ENCODE measurements at regions not wholly inside any gene's neighbourhood (a gene's known extent, or its start where the extent isn't known, plus 50 kb on each side); places are given as distances from the start of the nearest gene placed in this dataset.

- H3K27me3 Mint-ChIP-seq, result no peaks in the 10 kb centered on the region
- no peaks in the 10 kb centered on the region for H3K36me3 ChIP-seq (replicated peaks in 1 of 2; ENCODE audit: control extremely low read depth in 1 of 2, control insufficient read depth in 1 of 2, extremely low read depth in 1 of 2, insufficient read depth in 2 of 2, low read length in 1 of 2)
- no peaks in the 10 kb centered on the region for H3K9me3 ChIP-seq (ENCODE audit: control extremely low read depth in 1 of 3, control insufficient read depth in 2 of 3, insufficient read depth in 1 of 3, low read length in 2 of 3)
- ATAC-seq (ENCODE audit: low read depth) (no peak), DNase-seq (no peak)
- TF ChIP-seq EZH2 (IDR thresholded peaks at IDR 0.05; ENCODE audit: borderline replicate concordance, insufficient read depth, low read depth, low read length, poor library complexity, severe bottlenecking) (no peak), CTCF (IDR thresholded peaks at IDR 0.05) (no peak)
- H3K9ac ChIP-seq (ENCODE audit: low read length), result no peak overlapping the region
- H3K4me1 Mint-ChIP-seq, result no peaks in the 10 kb centered on the region
- no peak overlapping the region for H3K27ac Mint-ChIP-seq
- intact Hi-C loops (cut with micrococcal nuclease), result no loop called here
- H3K4me1 ChIP-seq (ENCODE audit: control insufficient read depth in 2 of 2, insufficient read depth in 2 of 2, low read length in 2 of 2), result no peaks in the 10 kb centered on the region
- no peaks in the 10 kb centered on the region for H3K27me3 ChIP-seq (replicated peaks in 1 of 4; ENCODE audit: control extremely low read depth in 1 of 4, control insufficient read depth in 3 of 4, insufficient read depth in 4 of 4, low read length in 3 of 4)
- H3K4me3 ChIP-seq (ENCODE audit: control extremely low read depth in 1 of 5, extremely low read depth in 1 of 5, insufficient read depth in 1 of 5, low read depth in 2 of 5, low read length in 4 of 5), result no peak overlapping the region
- no peak overlapping the region for H3K4me3 Mint-ChIP-seq
- POLR2A ChIA-PET, result no interaction called here
- CTCF ChIA-PET, result no interaction called here
- WGBS (ENCODE audit: insufficient coverage), result no CpG with 5 or more reads among the region's 1 CpG
- H2AFZ ChIP-seq (ENCODE audit: insufficient read depth, low read depth, low read length, poor library complexity, severe bottlenecking), result no peak overlapping the region
- H3K79me2 ChIP-seq (ENCODE audit: control insufficient read depth, insufficient read depth, low read length), result no peaks in the 10 kb centered on the region
- no peaks in the 10 kb centered on the region for H4K20me1 ChIP-seq (ENCODE audit: control insufficient read depth, insufficient read depth, low read length, poor library complexity, severe bottlenecking)
- no peak overlapping the region for H3K27ac ChIP-seq (ENCODE audit: low read length in 2 of 2)
- no peak overlapping the region for H3K4me2 ChIP-seq (replicated peaks; ENCODE audit: low read depth, low read length, poor library complexity, severe bottlenecking)
- peaks cover 5% of the 10 kb centered on the region for H3K9me3 Mint-ChIP-seq (ENCODE audit: insufficient read depth)
These were observed 730.0 kb upstream of the TMEM132C start for GRCh38 chr12:127536833-127537428.

- Histone ChIP-seq H3K4me2 (replicated peaks; ENCODE audit: low read depth, low read length, poor library complexity, severe bottlenecking) (no peak overlapping the region), H3K79me2 (ENCODE audit: control insufficient read depth, insufficient read depth, low read length) (no peaks in the 10 kb centered on the region), H3K27ac (ENCODE audit: low read length in 2 of 2) (no peak overlapping the region), H3K4me3 (ENCODE audit: control extremely low read depth in 1 of 5, extremely low read depth in 1 of 5, insufficient read depth in 1 of 5, low read depth in 2 of 5, low read length in 4 of 5) (no peak overlapping the region), H2AFZ (ENCODE audit: insufficient read depth, low read depth, low read length, poor library complexity, severe bottlenecking) (no peak overlapping the region), H3K9ac (ENCODE audit: low read length) (no peak overlapping the region), H3K27me3 (replicated peaks in 1 of 4; ENCODE audit: control extremely low read depth in 1 of 4, control insufficient read depth in 3 of 4, insufficient read depth in 4 of 4, low read length in 3 of 4) (no peaks in the 10 kb centered on the region), H3K9me3 (ENCODE audit: control extremely low read depth in 1 of 3, control insufficient read depth in 2 of 3, insufficient read depth in 1 of 3, low read length in 2 of 3) (no peaks in the 10 kb centered on the region), H4K20me1 (ENCODE audit: control insufficient read depth, insufficient read depth, low read length, poor library complexity, severe bottlenecking) (no peaks in the 10 kb centered on the region), H3K4me1 (ENCODE audit: control insufficient read depth in 2 of 2, insufficient read depth in 2 of 2, low read length in 2 of 2) (no peaks in the 10 kb centered on the region), H3K36me3 (replicated peaks in 1 of 2; ENCODE audit: control extremely low read depth in 1 of 2, control insufficient read depth in 1 of 2, extremely low read depth in 1 of 2, insufficient read depth in 2 of 2, low read length in 1 of 2) (no peaks in the 10 kb centered on the region)
- POLR2A ChIA-PET, result no interaction called here
- DNase-seq (no peak), ATAC-seq (ENCODE audit: low read depth) (no peak)
- 95% methylated on average over 2 of the region's 3 CpGs for WGBS (ENCODE audit: insufficient coverage)
- Mint-ChIP-seq H3K4me1 (no peaks in the 10 kb centered on the region), H3K4me3 (no peak overlapping the region), H3K9me3 (ENCODE audit: insufficient read depth) (peaks cover 5% of the 10 kb centered on the region), H3K27ac (no peak overlapping the region), H3K27me3 (no peaks in the 10 kb centered on the region)
- TF ChIP-seq EZH2 (IDR thresholded peaks at IDR 0.05; ENCODE audit: borderline replicate concordance, insufficient read depth, low read depth, low read length, poor library complexity, severe bottlenecking), result no peak
- TF ChIP-seq CTCF (IDR thresholded peaks at IDR 0.05), result no peak
- CTCF ChIA-PET, result no interaction called here
- intact Hi-C loops (cut with micrococcal nuclease), result no loop called here
These were observed 728.7 kb upstream of the TMEM132C start for GRCh38 chr12:127538316-127538715.

Measured in B cell (primary cell).